Right ventricle myocardium superior (tissue), 1 donor: ENCODE measurements at regions not wholly inside any gene's neighbourhood (a gene's known extent, or its start where the extent isn't known, plus 50 kb on each side); places are given as distances from the start of the nearest gene placed in this dataset.
"Not testable (repeated sequence)": the region's sequence is repeated elsewhere in the genome, so short reads cannot be mapped to it uniquely, and the experiment has no call there.

Experiments
- ATAC-seq: fragments of 200-7000 bp; cut with Tn5 transposase; one replicate; pipeline ENCODE4 v1.9.1; 2020; ENCODE audit warnings: mild to moderate bottlenecking; ENCODE audit not compliant: poor library complexity
- DNase-seq: peaks from one replicate; pipeline ENCODE4 v3.0.0-alpha.2; 2020
- intact Hi-C: fragments of 100-400 bp; cut with DNase I; formaldehyde crosslinking; loops from one replicate; pipeline ENCODE4 v1.11.2; 2022
- donor health status: DM: no; HTN: yes; CAD: no; lungs with severe emphysema.

DNA sequence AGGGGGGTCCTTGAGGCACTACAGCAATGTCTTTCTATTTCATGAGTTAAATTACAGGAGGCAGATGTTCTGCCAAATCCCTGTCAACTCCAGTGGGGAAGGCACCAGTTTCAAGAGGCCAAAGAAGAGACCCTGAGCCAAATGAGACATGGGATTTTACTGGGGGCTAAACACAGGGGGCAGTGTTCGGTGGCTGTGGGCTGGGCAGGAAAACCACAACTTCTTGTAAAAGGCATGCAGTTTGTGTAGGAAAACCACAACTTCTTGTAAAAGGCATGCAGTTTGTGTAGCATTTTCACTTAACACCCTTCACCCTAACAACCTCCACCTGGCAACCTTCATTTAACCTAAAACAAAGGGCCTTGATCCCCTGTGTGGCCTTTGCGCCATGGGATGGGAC is 61.0 kb downstream of the POLR2M start:
- intact Hi-C loops: no loop called here
- ATAC-seq: no peak
- DNase-seq: no peak

DNA sequence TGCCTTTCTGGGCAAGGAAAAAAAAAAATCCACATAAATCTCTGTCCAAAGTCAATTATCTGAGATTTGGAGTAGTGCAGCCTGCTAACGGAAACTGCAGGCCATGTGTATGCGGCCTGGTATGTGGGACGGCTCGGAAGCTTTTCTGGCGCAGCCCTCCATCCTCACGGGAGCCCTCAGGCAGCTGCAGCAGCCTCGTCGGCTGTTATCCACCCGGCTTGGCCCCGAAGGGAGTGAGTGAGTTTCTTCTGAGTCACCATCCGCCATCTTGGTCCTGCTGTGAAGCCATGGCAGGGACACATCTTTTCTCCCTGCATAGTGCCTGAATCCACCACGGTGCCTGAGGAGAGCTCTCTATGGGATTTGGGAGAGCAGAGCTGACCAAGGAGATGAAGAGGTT is 62.8 kb downstream of the POLR2M start:
- ATAC-seq (peak; percentile 95), DNase-seq (peak; percentile 83)
- intact Hi-C loops: no loop called here

DNA sequence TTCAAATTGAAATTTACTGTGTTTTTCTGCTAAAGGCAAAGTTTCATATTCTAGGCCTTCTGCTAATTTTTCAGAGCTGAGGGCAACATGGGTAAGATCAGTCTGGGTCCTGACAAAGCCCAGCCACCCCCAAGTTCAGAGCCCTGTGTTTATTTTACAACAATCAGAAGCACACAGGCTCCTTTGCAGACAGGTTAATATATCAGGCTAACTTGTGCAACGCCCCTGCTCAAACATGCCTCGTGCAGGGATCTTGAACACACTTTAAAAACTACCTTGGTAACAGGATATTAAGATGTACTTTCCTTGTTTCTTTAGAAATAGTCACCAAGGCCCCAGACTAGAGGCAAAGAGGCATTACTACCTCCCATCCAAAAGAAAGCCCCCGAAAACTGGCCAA is 64.0 kb downstream of the POLR2M start:
- DNase-seq (no peak), ATAC-seq (no peak)
- intact Hi-C loops: no loop called here

DNA sequence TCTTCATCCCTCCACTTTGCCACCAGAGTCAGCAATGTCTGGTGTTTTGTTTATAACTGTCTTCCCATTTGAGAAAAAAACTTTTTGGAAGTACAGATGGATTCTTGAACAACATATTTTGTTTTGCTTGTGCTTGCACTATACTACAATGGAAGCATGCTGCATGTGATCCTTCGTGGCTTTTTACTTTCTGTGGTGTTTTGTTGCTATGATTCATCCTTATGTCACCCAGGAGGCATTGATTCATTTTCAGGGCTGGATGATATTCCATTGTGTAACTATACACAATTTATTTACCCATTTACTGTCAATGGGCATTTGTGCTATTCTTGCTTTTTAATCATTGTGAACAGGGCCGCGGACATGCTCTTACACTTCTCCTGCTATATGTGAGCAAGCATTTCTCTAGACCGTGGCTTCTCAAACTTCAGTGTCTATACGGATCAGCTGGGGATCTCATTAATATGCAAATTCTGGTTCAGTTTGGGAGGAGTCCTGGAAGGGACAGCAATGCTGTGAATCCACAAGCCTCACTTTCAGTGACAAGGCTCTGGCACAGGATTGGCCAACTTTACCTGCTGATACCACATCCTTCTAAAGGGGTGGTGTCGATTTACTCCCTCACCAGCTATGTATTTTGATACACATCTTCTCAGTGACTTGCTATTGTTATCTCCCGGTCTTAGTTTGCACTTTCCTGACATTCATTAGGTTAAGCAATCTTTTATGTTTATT is 65.9 kb downstream of the POLR2M start:
- no peak for ATAC-seq
- no peak for DNase-seq
- intact Hi-C loops: no loop called here

DNA sequence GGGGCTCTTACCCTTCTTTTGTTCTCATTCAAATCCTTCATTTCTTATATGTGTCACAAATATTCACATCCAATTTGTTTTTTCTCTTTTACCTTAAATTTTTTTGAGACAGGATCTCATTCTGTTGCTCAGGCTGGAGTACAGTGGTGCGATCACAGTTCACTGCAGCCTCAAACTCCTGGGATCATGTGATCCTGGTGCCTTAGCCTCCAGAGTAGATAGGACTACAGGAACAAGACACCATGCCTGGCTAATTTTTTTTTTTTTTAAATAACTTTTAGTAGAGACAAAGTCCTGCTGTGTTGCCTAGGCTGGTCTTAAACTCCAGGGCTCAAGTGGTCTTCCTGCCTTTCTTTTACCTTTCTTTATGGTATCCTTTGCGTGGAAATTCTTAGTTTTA is 66.5 kb downstream of the POLR2M start:
- intact Hi-C loops: no loop called here
- DNase-seq: no peak
- no peak for ATAC-seq

DNA sequence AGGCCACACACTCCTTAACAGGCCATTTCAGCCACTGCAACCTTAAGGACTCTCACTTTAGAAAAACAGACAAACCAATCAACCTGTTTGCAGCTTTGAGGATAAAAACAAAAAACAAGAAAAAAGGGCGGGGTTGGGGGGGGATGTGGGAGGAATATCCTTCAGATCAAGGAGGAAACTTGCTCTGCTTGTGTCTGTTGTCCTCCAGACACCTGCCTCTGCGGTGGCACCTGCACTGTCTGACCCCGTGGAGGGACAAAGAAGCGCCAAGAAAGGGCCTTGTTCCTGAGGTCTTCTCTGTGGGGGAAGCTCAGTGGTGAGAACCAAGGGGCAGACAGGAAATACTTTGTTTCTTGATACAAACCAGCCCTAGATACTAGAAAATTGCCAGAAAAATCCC is 70.5 kb downstream of the POLR2M start:
- ATAC-seq: no peak
- DNase-seq: no peak
- intact Hi-C loops: no loop called here

DNA sequence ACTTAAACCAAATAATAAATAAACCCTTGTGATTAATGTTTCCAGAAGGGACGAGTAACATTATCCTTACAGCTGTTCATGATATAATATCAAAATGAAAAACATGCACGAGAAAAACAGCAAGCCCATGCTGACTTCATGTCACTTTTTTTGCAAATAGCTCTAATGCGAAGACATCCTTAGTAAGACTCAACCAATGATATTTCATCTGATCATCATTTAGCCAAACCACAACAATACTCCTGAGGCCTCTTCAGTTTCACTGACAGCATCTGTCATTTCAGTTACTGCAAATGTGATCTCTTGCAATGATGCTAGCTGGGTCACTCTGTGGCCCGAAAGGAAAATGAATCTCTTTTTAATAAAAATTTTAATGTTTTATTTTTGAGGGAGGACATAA is 74.0 kb downstream of the POLR2M start:
- no peak for ATAC-seq

DNA sequence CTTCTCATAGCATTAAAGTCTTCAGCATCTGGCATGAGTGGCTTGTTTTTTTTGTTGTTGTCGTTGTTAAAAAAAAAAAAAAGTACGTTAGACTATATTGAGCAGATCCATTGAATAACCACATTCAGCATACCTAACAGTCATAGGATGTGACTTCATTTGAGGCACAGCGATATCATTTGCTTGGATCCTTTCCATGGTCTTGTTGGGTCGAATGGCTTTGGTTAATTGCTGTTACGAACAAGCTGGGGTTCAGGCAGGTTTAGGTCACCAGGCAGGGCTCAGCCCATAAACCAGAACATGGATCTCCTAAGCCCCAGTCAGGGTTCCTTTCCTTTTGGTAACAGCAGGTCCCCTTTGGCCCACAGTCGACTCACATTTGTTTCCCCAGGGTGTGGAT is 76.2 kb downstream of the POLR2M start:
- ATAC-seq (no peak), DNase-seq (no peak)
- intact Hi-C loops: no loop called here

More for the DNA sequence above, 74.0 kb downstream of the POLR2M start:
- intact Hi-C loops: no loop called here
- DNase-seq: no peak

DNA sequence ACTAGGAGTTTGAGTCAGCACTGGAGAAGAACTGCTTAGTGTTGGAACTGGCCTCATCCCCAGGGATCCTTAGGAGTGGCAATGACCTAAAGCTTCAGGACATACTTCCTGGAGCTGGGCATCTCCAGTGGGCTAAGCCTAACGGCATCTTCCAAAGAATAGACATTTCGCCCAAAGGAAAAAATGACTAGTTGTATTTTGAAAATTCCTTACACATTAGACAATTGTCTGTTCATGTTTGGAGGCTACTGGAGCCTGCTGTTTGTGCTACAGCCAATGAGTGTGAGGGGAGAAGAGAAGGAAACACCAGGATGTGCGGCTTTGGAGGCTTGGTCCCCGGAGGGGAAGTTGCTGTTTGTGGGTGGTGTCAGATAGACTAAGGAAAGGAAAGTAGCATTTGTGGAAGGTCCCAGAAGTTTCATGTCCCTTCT is 77.6 kb downstream of the POLR2M start:
- ATAC-seq (peak; percentile 86), DNase-seq (peak; percentile 57)
- intact Hi-C loops: no loop called here

DNA sequence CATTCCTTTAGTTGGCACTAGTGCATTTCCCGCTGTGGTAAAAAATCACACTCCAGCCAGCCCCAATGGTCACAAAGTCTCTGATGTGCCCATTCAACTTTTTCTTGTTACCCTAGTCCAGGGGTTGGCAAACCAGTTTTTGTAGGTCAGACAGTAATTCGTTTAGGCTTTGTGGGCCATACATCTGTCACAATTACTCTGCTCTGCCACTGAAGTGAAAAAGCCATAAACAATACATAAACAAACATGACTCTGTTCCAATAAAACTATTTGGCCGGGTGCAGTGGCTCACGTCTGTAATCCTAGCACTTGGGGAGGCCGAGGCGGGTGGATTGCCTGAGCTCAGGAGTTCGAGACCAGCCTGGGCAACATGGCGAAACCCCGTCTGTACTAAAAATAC is 78.5 kb downstream of the POLR2M start:
- DNase-seq (no peak), ATAC-seq (no peak)
- intact Hi-C loops: no loop called here

DNA sequence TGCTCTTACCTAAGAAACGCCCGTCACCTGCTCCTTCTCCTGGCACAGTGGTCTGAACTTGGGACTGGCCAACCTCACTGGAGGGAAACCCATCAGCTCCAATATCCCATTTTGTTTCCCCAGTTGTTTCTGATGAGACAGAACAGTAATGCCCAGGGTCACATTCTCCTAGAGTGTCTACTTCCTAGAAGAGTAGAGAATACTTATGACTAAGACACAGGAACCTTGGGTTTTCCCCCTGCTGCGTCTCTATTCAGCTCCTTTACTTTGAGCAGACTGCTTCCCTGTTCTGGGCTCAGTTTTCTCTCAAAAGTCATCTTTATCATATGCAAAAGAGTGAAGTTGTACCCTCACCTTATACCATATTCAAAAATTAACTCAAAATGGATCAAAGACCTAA is 79.4 kb downstream of the POLR2M start:
- DNase-seq (no peak), ATAC-seq (no peak)
- intact Hi-C loops: no loop called here

DNA sequence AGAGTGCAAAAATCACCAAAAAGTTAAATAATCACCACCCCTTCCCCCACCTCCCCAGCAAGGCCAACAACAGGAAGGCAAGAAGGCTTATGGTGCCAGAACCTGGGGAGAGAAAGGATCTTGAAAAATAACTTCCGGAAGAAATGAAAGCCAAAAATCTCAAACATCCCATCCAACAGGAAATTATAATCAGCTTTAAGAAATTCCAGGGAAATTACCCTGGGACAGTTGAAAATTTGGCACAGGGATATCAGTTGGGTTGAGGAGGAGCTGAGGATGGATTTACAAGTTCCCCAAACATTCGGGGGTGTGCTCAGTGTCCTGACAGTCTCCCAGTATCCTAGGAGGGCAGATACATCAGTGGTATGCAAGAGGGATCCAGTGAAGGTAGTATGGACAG is 82.7 kb downstream of the POLR2M start:
- ATAC-seq (peak; percentile 39), DNase-seq (no peak)
- intact Hi-C loops: no loop called here

DNA sequence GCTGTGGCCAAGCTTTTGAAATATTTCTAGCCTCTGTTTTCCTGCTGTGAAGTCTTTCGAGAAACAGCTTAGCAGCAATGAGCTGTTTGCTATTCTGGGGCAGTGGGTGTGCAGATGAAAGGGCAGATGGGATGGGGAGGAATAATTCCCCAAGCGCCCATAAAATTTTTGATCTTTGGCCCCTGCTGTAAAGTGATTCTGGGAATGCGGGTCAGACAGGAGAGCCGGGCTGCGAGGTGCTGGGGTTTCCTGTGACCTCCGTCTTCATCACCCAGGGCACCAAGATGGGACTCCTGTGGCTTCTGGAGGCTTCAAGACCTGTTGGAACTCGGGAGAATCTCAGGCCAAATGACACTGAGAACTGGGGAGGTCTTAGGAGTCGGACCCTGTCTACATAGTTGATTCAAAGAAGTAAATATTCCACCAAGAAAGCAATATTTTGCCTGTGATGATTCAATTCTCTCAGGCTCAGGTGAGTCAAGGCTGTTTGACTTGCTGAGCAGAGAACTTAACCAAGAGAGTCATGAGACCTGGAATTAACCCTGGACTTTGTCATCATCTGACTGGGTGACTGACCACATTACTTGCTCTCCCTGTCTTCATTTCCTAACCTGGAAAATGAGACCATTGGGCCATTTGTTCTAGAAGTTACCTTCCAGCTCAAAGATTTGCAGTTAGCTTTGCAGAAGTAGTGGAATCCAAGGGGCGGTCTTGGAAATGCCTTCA is 86.4 kb downstream of the POLR2M start:
- no peak for ATAC-seq
- intact Hi-C loops: no loop called here
- no peak for DNase-seq

DNA sequence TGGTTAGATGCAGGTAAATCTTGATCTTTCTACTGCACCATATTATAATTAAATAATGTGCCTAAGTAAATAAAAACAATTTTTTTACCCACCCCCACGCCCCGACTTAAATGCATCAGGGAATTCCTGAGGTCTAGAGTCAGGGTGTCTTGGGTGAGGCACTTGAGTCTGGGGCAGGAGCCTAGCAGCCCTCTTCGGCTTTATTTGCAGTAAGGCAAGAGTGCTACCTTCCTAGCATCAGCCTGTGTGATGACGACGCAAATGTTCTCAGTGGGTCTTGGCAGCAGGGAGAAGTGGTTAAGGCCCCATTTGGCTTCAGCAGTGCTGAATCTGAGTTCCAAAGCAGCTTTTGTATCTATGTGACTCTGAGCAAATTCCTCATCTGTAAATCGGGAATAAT is 88.7 kb downstream of the POLR2M start:
- DNase-seq (no peak), ATAC-seq (no peak)
- intact Hi-C loops: no loop called here

DNA sequence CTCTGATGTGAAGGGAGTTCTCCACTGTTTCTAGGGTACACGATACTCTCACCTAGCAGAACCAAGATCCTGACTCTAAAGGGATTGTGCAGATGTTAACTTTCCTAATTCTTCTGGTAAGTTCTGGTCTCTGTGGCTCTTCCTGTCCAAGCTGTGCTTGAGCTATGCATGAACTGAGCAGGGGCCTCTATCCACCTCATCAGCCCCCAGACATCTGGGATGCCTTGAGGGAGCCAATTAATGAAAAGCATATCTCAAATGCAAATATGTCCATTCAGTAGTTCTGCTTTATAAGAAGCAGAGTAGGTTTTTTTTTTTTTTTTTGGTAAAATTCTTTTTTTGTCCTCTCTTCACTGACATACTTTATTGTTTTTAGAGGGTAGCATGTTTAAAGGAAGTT is 89.6 kb downstream of the POLR2M start:
- intact Hi-C loops: no loop called here

DNA sequence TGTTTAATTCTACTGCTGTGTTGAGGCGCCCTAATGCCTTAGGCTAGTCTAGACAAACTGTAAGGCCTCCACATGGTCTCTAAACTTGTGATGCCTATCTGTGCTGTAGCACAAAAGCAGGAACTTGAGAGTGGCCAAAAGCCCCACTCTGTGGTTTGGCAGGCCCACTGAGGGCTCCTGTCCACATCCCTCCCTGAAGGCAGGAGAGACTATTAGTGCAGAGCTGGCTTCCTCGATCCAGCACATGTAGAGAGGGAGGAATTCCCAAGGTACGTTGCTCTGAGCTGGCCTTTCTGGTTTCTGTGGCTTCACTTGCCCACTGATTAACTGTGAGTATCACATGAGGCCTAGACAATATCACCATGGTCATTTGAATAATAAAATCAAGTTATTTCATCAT is 90.6 kb downstream of the POLR2M start:
- intact Hi-C loops: no loop called here
- DNase-seq (no peak), ATAC-seq (peak; percentile 41)

More for the DNA sequence above, 89.6 kb downstream of the POLR2M start:
- ATAC-seq (no peak), DNase-seq (no peak)

DNA sequence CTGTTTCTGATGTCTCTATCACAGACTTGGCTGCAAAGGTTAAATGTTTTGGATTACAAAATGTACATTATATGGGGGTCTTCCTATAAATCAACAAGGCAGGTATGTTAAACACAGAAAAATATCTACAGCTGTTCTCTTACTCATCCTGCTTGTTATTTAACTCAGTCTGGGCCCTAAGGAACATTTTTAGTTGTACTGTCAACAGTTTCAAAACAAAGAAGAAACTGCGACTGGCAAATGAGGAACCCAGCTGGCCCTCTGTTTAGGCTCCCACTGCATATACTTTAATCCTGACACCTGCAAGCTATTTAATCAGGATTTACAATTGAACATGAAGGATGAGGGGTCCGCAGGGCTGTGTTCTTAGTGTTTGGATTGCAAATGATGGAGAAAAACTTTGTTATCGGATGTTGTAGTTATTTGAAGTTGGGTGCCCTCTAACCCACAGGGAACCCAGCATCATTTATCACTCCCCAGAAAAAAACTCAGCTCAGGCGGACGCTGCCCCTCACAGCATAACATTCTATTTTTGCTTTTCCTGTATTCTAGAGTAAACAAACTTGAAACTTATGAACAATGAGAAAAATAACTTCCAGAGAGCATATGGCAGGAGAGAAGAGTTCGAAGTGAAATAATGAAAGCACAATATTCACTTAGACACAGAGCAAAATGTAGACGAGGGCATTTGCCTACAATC is 91.2 kb downstream of the POLR2M start:
- ATAC-seq: no peak
- intact Hi-C loops: no loop called here

DNA sequence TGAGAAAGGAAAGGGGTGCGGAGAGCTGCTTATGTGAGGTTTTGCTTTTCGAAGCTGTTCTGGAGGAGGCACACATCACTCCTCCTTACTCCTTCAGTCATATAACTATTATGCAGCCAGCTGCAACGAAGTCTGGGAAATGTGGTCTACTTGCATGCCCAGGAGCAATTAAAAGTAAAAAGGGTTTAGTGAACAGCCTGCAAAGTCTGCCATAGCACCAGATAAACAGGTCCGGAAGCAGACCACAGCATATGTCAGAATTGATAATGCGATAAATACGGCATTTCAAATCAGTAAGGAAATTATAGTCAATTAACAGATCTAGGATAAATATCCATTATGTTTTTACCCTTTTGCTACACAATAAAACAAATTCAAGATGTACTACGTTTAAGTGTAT is 99.5 kb downstream of the POLR2M start:
- ATAC-seq: no peak
- intact Hi-C loops: no loop called here
- DNase-seq: no peak

More for the DNA sequence above, 91.2 kb downstream of the POLR2M start:
- DNase-seq: no peak

DNA sequence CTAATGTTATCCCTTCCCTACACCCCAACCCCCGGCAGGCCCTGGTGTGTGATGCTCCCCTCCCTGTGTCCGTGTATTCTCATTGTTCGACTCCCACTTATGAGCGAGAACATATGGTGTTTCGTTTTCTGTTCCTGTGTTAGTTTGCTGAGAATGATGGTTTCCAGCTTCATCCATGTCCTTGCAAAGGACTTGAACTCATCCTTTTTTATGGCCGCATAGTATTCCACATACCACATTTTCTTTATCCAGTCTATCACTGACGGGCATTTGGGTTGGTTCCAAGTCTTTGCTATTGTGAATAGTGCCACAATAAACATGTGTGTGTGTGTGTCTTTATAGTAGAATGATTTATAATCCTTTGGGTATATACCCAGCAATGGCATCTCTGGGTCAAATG is 102.8 kb downstream of the POLR2M start:
- ATAC-seq, DNase-seq, intact Hi-C loops: not testable (repeated sequence)

DNA sequence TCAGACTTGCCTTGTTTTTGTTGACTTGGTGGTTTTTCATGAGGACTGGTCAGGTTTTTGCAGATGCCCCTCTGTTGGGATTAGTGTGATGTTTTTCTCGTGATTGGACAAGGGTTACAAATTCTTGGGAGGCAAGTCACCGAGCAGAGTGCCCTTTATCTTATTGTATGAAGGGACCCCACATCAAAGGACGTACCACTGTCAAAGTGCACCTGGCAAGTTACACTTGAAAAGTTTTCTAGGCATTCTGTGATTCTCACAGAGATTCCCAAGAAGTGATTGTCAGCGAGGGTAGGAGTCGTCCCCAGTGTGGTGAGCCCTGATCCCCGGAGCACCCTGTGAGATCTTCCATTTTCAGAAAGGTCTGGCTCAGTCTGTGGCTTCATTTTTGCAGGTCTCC is 110.1 kb downstream of the POLR2M start:
- intact Hi-C loops: no loop called here
- no peak for ATAC-seq
- no peak for DNase-seq
